ENCODE measurements at regions not wholly inside any gene's neighbourhood (a gene's known extent, or its start where the extent isn't known, plus 50 kb on each side); places are given as distances from the start of the nearest gene placed in this dataset.

GRCh38 chr7:155948423-155948822, 136.2 kb upstream of the SHH start:
- H3K9ac ChIP-seq (ENCODE audit: low read length) = no peak overlapping the region
- Mint-ChIP-seq H3K4me3 (no peak overlapping the region), H3K27ac (no peak overlapping the region), H3K9me3 (ENCODE audit: insufficient read depth) (peaks cover 4% of the 10 kb centered on the region), H3K27me3 (no peaks in the 10 kb centered on the region), H3K4me1 (no peaks in the 10 kb centered on the region)
- H2AFZ ChIP-seq (ENCODE audit: insufficient read depth, low read depth, low read length, poor library complexity, severe bottlenecking) = no peak overlapping the region
- H3K4me2 ChIP-seq (replicated peaks; ENCODE audit: low read depth, low read length, poor library complexity, severe bottlenecking) = no peak overlapping the region
- H3K36me3 ChIP-seq (replicated peaks in 1 of 2; ENCODE audit: control extremely low read depth in 1 of 2, control insufficient read depth in 1 of 2, extremely low read depth in 1 of 2, insufficient read depth in 2 of 2, low read length in 1 of 2) = no peaks in the 10 kb centered on the region
- H4K20me1 ChIP-seq (ENCODE audit: control insufficient read depth, insufficient read depth, low read length, poor library complexity, severe bottlenecking) = no peaks in the 10 kb centered on the region
- no peaks in the 10 kb centered on the region for H3K4me1 ChIP-seq (ENCODE audit: control insufficient read depth in 2 of 2, insufficient read depth in 2 of 2, low read length in 2 of 2)
- ATAC-seq (ENCODE audit: low read depth) (no peak), DNase-seq (no peak)
- intact Hi-C loops (cut with micrococcal nuclease) = no loop called here
- H3K79me2 ChIP-seq (ENCODE audit: control insufficient read depth, insufficient read depth, low read length) = no peaks in the 10 kb centered on the region
- H3K4me3 ChIP-seq (ENCODE audit: control extremely low read depth in 1 of 5, extremely low read depth in 1 of 5, insufficient read depth in 1 of 5, low read depth in 2 of 5, low read length in 4 of 5) = no peak overlapping the region
- ChIA-PET POLR2A (no interaction called here), CTCF (no interaction called here)
- no peaks in the 10 kb centered on the region for H3K27me3 ChIP-seq (replicated peaks in 1 of 4; ENCODE audit: control extremely low read depth in 1 of 4, control insufficient read depth in 3 of 4, insufficient read depth in 4 of 4, low read length in 3 of 4)
- no peak overlapping the region for H3K27ac ChIP-seq (ENCODE audit: low read length in 2 of 2)
- 84% methylated on average over 4 of the region's 6 CpGs for WGBS (ENCODE audit: insufficient coverage)
- no peak for TF ChIP-seq EZH2 (IDR thresholded peaks at IDR 0.05; ENCODE audit: borderline replicate concordance, insufficient read depth, low read depth, low read length, poor library complexity, severe bottlenecking)
- TF ChIP-seq CTCF (IDR thresholded peaks at IDR 0.05) = no peak
- peaks cover 0 to 13% (median 0%) of the 10 kb centered on the region in 3 donors for H3K9me3 ChIP-seq (ENCODE audit: control extremely low read depth in 1 of 3, control insufficient read depth in 2 of 3, insufficient read depth in 1 of 3, low read length in 2 of 3)

- no peaks in the 10 kb centered on the region for H3K27me3 ChIP-seq (replicated peaks in 1 of 4; ENCODE audit: control extremely low read depth in 1 of 4, control insufficient read depth in 3 of 4, insufficient read depth in 4 of 4, low read length in 3 of 4)
- CTCF ChIA-PET = no interaction called here
- intact Hi-C loops (cut with micrococcal nuclease) = no loop called here
- no peaks in the 10 kb centered on the region for H3K36me3 ChIP-seq (replicated peaks in 1 of 2; ENCODE audit: control extremely low read depth in 1 of 2, control insufficient read depth in 1 of 2, extremely low read depth in 1 of 2, insufficient read depth in 2 of 2, low read length in 1 of 2)
- no peak for DNase-seq
- H3K27ac ChIP-seq (ENCODE audit: low read length in 2 of 2) = no peak overlapping the region
- H4K20me1 ChIP-seq (ENCODE audit: control insufficient read depth, insufficient read depth, low read length, poor library complexity, severe bottlenecking) = no peaks in the 10 kb centered on the region
- H3K4me2 ChIP-seq (replicated peaks; ENCODE audit: low read depth, low read length, poor library complexity, severe bottlenecking) = no peak overlapping the region
- H3K9ac ChIP-seq (ENCODE audit: low read length) = no peak overlapping the region
- Mint-ChIP-seq H3K9me3 (ENCODE audit: insufficient read depth) (peaks cover 4% of the 10 kb centered on the region), H3K4me1 (no peaks in the 10 kb centered on the region), H3K27ac (no peak overlapping the region), H3K27me3 (no peaks in the 10 kb centered on the region), H3K4me3 (no peak overlapping the region)
- TF ChIP-seq CTCF (IDR thresholded peaks at IDR 0.05) (no peak), EZH2 (IDR thresholded peaks at IDR 0.05; ENCODE audit: borderline replicate concordance, insufficient read depth, low read depth, low read length, poor library complexity, severe bottlenecking) (no peak)
- POLR2A ChIA-PET = no interaction called here
- ATAC-seq (ENCODE audit: low read depth) = no peak
- WGBS (ENCODE audit: insufficient coverage) = 90% methylated on average over 6 of the region's 6 CpGs
- no peaks in the 10 kb centered on the region for H3K79me2 ChIP-seq (ENCODE audit: control insufficient read depth, insufficient read depth, low read length)
- H3K4me1 ChIP-seq (ENCODE audit: control insufficient read depth in 2 of 2, insufficient read depth in 2 of 2, low read length in 2 of 2) = no peaks in the 10 kb centered on the region
- H3K4me3 ChIP-seq (ENCODE audit: control extremely low read depth in 1 of 5, extremely low read depth in 1 of 5, insufficient read depth in 1 of 5, low read depth in 2 of 5, low read length in 4 of 5) = no peak overlapping the region
- no peak overlapping the region for H2AFZ ChIP-seq (ENCODE audit: insufficient read depth, low read depth, low read length, poor library complexity, severe bottlenecking)
- H3K9me3 ChIP-seq (ENCODE audit: control extremely low read depth in 1 of 3, control insufficient read depth in 2 of 3, insufficient read depth in 1 of 3, low read length in 2 of 3) = peaks cover 0 to 10% (median 0%) of the 10 kb centered on the region in 3 donors
Observed at GRCh38 chr7:155947051-155947450, 134.8 kb upstream of the SHH start.

Measured in B cell (primary cell).